DMS 273 treated with DMSO at 0.1 percent for 48 hours (cell line): ENCODE measurements at regions not wholly inside any gene's neighbourhood (a gene's known extent, or its start where the extent isn't known, plus 50 kb on each side); places are given as distances from the start of the nearest gene placed in this dataset.

Experiments used
- DNase-seq: peaks from one replicate; lab custom pipeline; 2025; lab: John Stamatoyannopoulos, UW

DNA sequence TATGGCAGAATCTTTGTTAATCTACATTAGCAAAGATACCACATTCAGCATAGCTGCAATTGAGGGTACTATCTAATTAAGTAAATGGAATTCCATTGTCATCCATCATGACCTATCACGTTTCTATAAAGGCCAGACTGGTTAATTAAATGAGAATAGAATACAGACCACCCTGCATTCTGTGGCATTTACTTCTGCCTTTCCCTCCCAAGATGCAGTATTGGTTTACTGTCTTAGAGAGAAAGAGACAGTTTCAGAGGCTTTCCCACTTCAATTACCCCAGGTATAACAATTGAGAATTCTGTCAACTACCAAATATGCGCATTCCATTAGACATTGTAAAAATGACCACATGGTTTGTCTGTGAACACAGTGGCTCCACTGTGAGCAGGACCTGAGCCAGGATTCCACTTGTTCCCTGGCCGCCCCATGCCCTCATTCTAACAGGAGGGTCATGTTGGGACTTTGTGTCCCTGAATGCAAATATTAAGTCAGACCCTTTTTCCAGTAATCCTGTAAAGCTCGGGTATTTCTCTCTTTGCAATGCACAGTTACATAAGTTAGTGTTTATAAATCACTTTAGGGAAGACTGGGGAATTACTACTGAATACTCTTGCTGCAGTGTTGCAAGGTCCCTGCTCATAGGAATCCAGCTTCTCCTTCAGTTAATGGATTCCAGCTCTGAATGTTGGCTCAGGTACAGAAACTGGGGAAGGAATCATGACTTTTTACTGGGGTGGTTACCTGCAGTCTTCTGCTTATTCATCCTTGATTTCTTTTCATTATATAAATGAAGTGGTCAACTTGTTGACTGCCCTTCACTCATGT lies 261.0 kb downstream of the PDGFC start:
- no peak for DNase-seq

GRCh38 chr4:156705311-156705710 lies 266.3 kb downstream of the PDGFC start:
- no peak for DNase-seq

- DNase-seq = no peak
These were observed 276.4 kb downstream of the PDGFC start for GRCh38 chr4:156695163-156695562.

DNA sequence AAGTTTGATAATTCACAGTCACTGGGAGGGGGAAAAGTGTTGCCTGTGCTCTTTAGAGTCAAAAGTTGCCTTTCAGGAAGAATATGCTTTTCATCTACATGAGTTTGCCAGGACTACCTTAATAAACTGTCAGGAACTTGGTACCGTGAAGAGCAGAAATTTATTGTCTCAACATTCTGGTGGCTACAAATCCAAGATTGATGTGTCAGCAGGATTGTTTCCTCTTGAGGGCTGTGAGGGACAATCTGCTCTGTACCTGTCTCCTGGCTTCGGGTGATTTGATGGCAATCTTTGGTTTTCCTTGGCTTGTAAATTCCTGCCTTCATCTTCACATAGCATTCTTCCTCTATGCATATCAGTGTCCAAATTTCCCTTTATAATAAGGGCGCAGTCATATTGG lies 277.2 kb downstream of the PDGFC start:
- no peak for DNase-seq

DNA sequence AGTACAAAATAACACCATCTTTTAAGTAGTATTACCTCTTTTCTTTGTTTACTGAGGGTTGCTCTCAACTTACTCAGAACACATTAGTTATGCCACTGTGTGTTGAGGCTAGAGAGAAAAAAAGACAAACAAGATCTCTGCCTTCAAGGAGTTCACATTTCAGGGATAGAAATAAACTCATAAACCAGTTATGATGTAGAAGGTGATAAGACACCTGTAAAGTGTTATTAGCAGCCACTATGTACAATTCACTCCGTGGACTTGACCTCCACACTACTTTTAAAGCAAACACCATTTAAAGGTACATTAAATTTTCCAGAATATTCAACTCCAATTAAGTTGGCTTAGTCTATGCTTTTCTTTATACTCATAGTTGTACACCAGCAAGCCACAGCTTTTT lies 278.0 kb downstream of the PDGFC start:
- no peak for DNase-seq

DNA sequence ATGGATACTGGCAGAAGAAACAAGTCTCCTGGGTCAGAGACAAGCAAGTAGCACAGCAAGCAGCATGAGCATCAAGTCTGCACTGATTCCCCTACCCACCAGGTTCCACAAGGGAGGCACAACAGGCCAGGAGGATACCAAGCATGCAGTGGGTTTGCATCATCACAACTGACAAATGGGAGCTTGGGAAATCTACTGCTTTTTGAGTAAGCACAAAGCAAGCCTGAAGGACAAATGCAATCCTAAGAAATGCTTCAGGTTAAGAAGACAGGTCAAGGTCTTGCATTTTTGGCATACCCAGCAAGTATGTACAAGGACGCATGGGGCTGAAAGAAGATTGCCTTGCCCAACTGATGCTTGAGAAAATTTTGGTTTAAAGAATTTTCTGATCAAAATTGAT lies 279.6 kb downstream of the PDGFC start:
- DNase-seq = no peak

GRCh38 chr4:156690572-156690971 lies 281.0 kb downstream of the PDGFC start:
- DNase-seq = no peak

- DNase-seq = peak; percentile 85
These were observed 285.5 kb downstream of the PDGFC start for GRCh38 chr4:156686120-156686519.

- no peak for DNase-seq
These were observed 286.3 kb downstream of the PDGFC start for GRCh38 chr4:156685308-156685707.

DNA sequence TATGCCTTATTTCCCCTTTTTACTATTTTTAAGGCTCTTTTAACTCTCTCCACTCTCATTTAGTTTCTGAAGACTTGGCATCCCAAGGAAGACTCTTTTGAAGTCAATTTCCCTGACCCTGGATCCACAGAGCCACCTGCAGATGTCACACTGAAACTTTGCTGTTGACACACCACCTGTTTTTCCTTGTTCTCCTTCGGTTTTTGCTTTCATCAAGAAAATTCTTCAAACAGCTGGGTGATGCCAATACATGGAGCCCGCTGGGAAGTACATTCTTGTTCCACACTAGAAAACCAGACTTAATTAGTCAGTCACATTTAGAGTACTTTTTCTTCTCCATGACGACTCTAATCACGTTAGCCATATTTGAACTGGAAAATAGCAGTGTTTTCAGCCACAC lies 293.9 kb downstream of the PDGFC start:
- DNase-seq = no peak

DNA sequence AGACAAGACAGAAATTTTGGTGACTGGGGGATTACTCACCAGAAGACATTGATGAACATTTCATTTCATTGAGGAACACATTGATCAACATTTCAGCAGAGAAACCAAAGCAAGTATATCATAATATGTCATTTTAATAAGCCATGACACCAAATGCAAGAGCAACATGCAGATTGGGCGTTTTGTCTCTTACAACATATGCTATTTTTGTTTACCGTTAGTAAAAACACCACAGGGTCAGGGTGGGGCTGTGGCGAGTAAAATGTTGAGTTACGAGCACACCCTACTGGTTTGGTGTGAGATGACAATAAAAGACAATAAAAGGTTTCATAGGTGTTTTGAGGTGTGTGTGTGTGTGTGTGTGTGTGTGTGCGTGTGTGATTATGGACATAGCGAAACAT lies 294.5 kb downstream of the PDGFC start:
- no peak for DNase-seq

- DNase-seq = no peak
These were observed 295.3 kb downstream of the PDGFC start for GRCh38 chr4:156676116-156676851.

DNA sequence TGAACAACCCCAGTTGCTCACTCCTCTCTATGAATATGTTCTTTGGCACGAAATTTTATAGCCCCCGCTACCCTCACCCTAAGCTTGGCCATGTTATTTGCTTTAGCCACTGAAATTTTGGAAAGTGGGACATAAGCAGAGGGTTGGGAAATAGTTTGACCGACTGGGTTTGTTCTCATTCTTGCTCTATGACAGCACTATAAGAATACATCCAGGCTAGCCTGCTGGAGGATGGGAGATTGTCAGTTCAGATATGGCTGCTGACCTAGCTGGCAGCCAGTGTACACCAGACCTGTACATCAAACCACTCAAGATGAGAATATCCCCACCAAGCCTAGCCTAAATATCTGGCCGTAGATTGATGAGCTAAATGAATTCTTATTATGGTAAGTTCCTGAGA lies 298.1 kb downstream of the PDGFC start:
- no peak for DNase-seq

GRCh38 chr4:156672492-156673305 lies 298.9 kb downstream of the PDGFC start:
- DNase-seq = peak; percentile 48

DNA sequence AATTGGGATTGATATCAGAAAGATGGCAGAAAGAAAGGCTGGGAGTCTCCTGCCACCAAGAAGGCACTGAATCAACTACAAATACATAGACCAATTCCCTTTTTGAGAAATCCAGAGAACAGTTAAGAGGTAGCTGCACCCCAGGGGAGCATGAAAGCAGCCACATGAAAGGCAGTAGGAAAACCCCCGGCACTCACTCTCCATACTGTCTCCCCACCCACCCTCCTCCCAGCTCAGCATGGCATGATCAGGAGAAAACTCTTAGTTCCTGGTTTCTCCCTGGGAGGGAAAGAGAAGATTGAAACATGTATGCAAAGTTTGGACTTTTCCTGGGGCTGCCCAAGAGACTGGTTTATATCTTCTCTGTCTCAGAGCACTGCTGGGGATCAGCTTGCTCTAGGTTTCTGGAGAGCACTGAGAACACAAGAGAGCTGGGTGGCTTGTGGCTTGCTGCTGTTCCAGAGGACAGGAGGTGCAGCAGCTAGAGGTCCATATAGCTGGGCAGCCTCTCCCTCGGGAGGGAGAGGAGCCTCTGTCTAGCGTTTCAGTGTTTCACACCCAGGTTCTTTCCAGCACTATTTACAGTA lies 305.7 kb downstream of the PDGFC start:
- DNase-seq = no peak

DNA sequence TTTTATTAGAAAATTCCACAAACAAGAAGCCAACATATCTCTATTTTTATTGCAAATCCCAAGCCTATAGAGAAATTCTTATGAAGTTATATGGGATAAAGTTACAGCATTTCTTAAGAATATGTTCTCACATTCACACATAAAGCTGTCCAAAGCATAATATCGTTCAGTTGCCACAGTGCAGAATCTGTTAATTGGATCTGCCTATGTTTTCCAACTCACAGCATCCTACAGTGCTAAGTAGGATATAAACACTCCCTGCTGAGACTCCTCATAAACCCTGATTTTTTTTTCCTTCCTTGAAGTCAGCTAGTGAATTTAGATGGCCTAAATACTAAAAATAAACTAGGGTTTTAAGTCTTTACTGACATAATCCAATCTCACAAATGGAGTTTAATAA lies 307.9 kb downstream of the PDGFC start:
- DNase-seq = no peak

DNA sequence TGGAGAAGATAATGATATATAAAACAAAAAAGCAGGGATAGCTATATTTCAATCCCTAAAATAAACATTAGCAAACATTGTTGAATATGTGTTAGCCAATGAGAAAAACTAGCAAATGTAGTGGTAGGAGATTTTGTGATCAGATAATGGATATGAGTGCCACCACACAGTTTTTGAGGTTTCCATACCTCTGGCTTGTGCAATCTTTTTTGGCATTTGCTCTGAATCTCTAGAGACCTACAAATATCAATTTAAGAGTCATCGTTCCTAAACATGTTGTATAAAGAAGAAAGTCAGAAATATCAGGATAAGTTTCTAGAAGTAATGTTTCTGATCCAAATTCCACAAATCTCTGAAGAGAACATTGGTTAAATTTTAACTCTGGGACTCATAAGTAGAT lies 308.7 kb downstream of the PDGFC start:
- no peak for DNase-seq

GRCh38 chr4:156661555-156661954 lies 310.0 kb downstream of the PDGFC start:
- DNase-seq = no peak

- no peak for DNase-seq
These were observed 311.1 kb downstream of the PDGFC start for GRCh38 chr4:156660465-156660864.

- no peak for DNase-seq
These were observed 311.6 kb downstream of the PDGFC start for GRCh38 chr4:156659983-156660382.

GRCh38 chr4:156659570-156659969 lies 312.0 kb downstream of the PDGFC start:
- DNase-seq = no peak

GRCh38 chr4:156656896-156657295 lies 314.7 kb downstream of the PDGFC start:
- DNase-seq = no peak
